Natural killer cell treated with Interleukin-12 subunit alpha and Interleukin-12 subunit beta and Interleukin-15 and Interleukin-18, amount 100 ng/mL, for 72 hours (primary cell): ENCODE measurements at regions not wholly inside any gene's neighbourhood (a gene's known extent, or its start where the extent isn't known, plus 50 kb on each side); places are given as distances from the start of the nearest gene placed in this dataset.

Experiments
- ATAC-seq, 2 donors: fragments of 150-1000 bp; cut with Tn5 transposase in 1 of 2; sonication (Bioruptor Pico), chemical (Tn5 transposase) in 1 of 2; 2 replicates each; pipeline ENCODE4 v1.10.0; 2021
- DNase-seq: peaks from one replicate; pipeline ENCODE4 v3.0.0; 2022; ENCODE audit warnings: low spot score
- H3K27ac Mint-ChIP-seq, 2 donors: 1 replicate in 1 of 2; 2 replicates in 1 of 2; pipeline ENCODE4 v1.8.0; 2022; ENCODE audit warnings: mixed read lengths in 2 of 2, mild to moderate bottlenecking in 1 of 2, moderate library complexity in 1 of 2
- H3K27me3 Mint-ChIP-seq, 2 donors: 1 replicate in 1 of 2; 2 replicates in 1 of 2; pipeline ENCODE4 v1.8.0; 2022; ENCODE audit warnings: mixed read lengths in 2 of 2
- H3K36me3 Mint-ChIP-seq: one replicate; pipeline ENCODE4 v1.8.0; 2022; ENCODE audit warnings: mixed read lengths
- H3K4me1 Mint-ChIP-seq, 2 donors: 1 replicate in 1 of 2; 2 replicates in 1 of 2; pipeline ENCODE4 v1.8.0; 2022; ENCODE audit warnings: low read depth in 2 of 2, mixed read lengths in 2 of 2, mild to moderate bottlenecking in 1 of 2
- H3K4me3 Mint-ChIP-seq: one replicate; pipeline ENCODE4 v1.8.0; 2022; ENCODE audit warnings: mixed read lengths
- H3K9me3 Mint-ChIP-seq: 2 replicates; pipeline ENCODE4 v1.8.0; 2022; ENCODE audit warnings: mixed read lengths

- Mint-ChIP-seq H3K4me1 (no peaks in the 10 kb centered on the region), H3K4me3 (no peak overlapping the region), H3K36me3 (no peaks in the 10 kb centered on the region), H3K27me3 (peaks cover 0 to 2% of the 10 kb centered on the region in 2 donors), H3K9me3 (no peaks in the 10 kb centered on the region), H3K27ac (no peak overlapping the region)
- DNase-seq (no peak), ATAC-seq (no peak)
Observed at GRCh38 chr1:70667494-70668170, 256.6 kb downstream of the CTH start.

- no peaks in the 10 kb centered on the region for H3K9me3 Mint-ChIP-seq
- no peak for DNase-seq
- peaks cover 0 to 12% of the 10 kb centered on the region in 2 donors for H3K27me3 Mint-ChIP-seq
- no peak for ATAC-seq
- no peaks in the 10 kb centered on the region for H3K36me3 Mint-ChIP-seq
- no peak overlapping the region for H3K4me3 Mint-ChIP-seq
- H3K27ac Mint-ChIP-seq = no peak overlapping the region
- H3K4me1 Mint-ChIP-seq = peaks cover 5 to 7% of the 10 kb centered on the region in 2 donors
Observed at GRCh38 chr1:70671006-70671405, 259.9 kb downstream of the CTH start.

- H3K9me3 Mint-ChIP-seq = no peaks in the 10 kb centered on the region
- H3K36me3 Mint-ChIP-seq = no peaks in the 10 kb centered on the region
- ATAC-seq (no peak), DNase-seq (no peak)
- no peak overlapping the region for H3K4me3 Mint-ChIP-seq
- no peak overlapping the region for H3K27ac Mint-ChIP-seq
- H3K27me3 Mint-ChIP-seq = peaks cover 0 to 12% of the 10 kb centered on the region in 2 donors
- H3K4me1 Mint-ChIP-seq = peaks cover 6 to 10% of the 10 kb centered on the region in 2 donors
Observed at GRCh38 chr1:70672442-70672888, 261.4 kb downstream of the CTH start.

GRCh38 chr1:70674941-70675685 lies 264.0 kb downstream of the CTH start:
- DNase-seq (no peak), ATAC-seq (peak in 1 of 2 donors; percentile 48)
- H3K4me3 Mint-ChIP-seq = no peak overlapping the region
- H3K27ac Mint-ChIP-seq = peak overlapping the region in 1 of 2 donors; percentile 10
- peaks cover 6 to 10% of the 10 kb centered on the region in 2 donors for H3K4me1 Mint-ChIP-seq
- H3K36me3 Mint-ChIP-seq = no peaks in the 10 kb centered on the region
- H3K27me3 Mint-ChIP-seq = peaks cover 0 to 15% of the 10 kb centered on the region in 2 donors
- H3K9me3 Mint-ChIP-seq = no peaks in the 10 kb centered on the region

GRCh38 chr1:70675737-70676156 lies 264.7 kb downstream of the CTH start:
- Mint-ChIP-seq H3K4me1 (peaks cover 6 to 10% of the 10 kb centered on the region in 2 donors), H3K27ac (peak overlapping the region in 1 of 2 donors; percentile 10), H3K4me3 (no peak overlapping the region), H3K9me3 (no peaks in the 10 kb centered on the region), H3K36me3 (no peaks in the 10 kb centered on the region), H3K27me3 (peaks cover 0 to 15% of the 10 kb centered on the region in 2 donors)
- ATAC-seq (peak; percentile 71 to 76), DNase-seq (no peak)

- peak; percentile 90 to 94 for ATAC-seq
- peaks cover 7 to 10% of the 10 kb centered on the region in 2 donors for H3K4me1 Mint-ChIP-seq
- DNase-seq = peak; percentile 77
Observed at GRCh38 chr1:70685300-70686286, 274.5 kb downstream of the CTH start.

GRCh38 chr1:70688580-70688979 lies 277.5 kb downstream of the CTH start:
- H3K9me3 Mint-ChIP-seq = no peaks in the 10 kb centered on the region
- DNase-seq (no peak), ATAC-seq (no peak)
- H3K36me3 Mint-ChIP-seq = no peaks in the 10 kb centered on the region
- peaks cover 7 to 10% of the 10 kb centered on the region in 2 donors for H3K4me1 Mint-ChIP-seq
- H3K4me3 Mint-ChIP-seq = no peak overlapping the region
- no peak overlapping the region for H3K27ac Mint-ChIP-seq
- H3K27me3 Mint-ChIP-seq = peaks cover 23 to 27% of the 10 kb centered on the region in 2 donors

More at GRCh38 chr1:70685300-70686286, 274.5 kb downstream of the CTH start:
- H3K9me3 Mint-ChIP-seq = no peaks in the 10 kb centered on the region
- no peaks in the 10 kb centered on the region for H3K36me3 Mint-ChIP-seq
- H3K4me3 Mint-ChIP-seq = no peak overlapping the region
- peak overlapping the region in 1 of 2 donors; percentile 59 for H3K27ac Mint-ChIP-seq
- peaks cover 21 to 25% of the 10 kb centered on the region in 2 donors for H3K27me3 Mint-ChIP-seq

GRCh38 chr1:70706381-70707037 lies 295.4 kb downstream of the CTH start:
- peaks cover 4% of the 10 kb centered on the region for H3K9me3 Mint-ChIP-seq
- H3K4me1 Mint-ChIP-seq = no peaks in the 10 kb centered on the region
- peaks cover 8 to 25% of the 10 kb centered on the region in 2 donors for H3K27me3 Mint-ChIP-seq
- no peak overlapping the region for H3K27ac Mint-ChIP-seq
- no peak overlapping the region for H3K4me3 Mint-ChIP-seq
- no peaks in the 10 kb centered on the region for H3K36me3 Mint-ChIP-seq
- DNase-seq (no peak), ATAC-seq (no peak)

- peaks cover 4% of the 10 kb centered on the region for H3K9me3 Mint-ChIP-seq
- DNase-seq (no peak), ATAC-seq (no peak)
- H3K36me3 Mint-ChIP-seq = no peaks in the 10 kb centered on the region
- H3K27me3 Mint-ChIP-seq = peaks cover 8 to 26% of the 10 kb centered on the region in 2 donors
- no peaks in the 10 kb centered on the region for H3K4me1 Mint-ChIP-seq
- no peak overlapping the region for H3K27ac Mint-ChIP-seq
- H3K4me3 Mint-ChIP-seq = no peak overlapping the region
Observed at GRCh38 chr1:70707214-70707613, 296.1 kb downstream of the CTH start.

GRCh38 chr1:70714149-70714548 lies 303.1 kb downstream of the CTH start:
- peaks cover 0 to 15% of the 10 kb centered on the region in 2 donors for H3K27me3 Mint-ChIP-seq
- H3K9me3 Mint-ChIP-seq = peaks cover 4% of the 10 kb centered on the region
- no peak overlapping the region for H3K27ac Mint-ChIP-seq
- ATAC-seq (no peak), DNase-seq (no peak)
- H3K4me3 Mint-ChIP-seq = no peak overlapping the region
- no peaks in the 10 kb centered on the region for H3K36me3 Mint-ChIP-seq
- no peaks in the 10 kb centered on the region for H3K4me1 Mint-ChIP-seq

GRCh38 chr1:70717211-70717610 lies 306.1 kb downstream of the CTH start:
- H3K9me3 Mint-ChIP-seq = no peaks in the 10 kb centered on the region
- no peaks in the 10 kb centered on the region for H3K4me1 Mint-ChIP-seq
- ATAC-seq = no peak
- no peak for DNase-seq
- peaks cover 7 to 19% of the 10 kb centered on the region in 2 donors for H3K27me3 Mint-ChIP-seq
- H3K4me3 Mint-ChIP-seq = no peak overlapping the region
- H3K36me3 Mint-ChIP-seq = no peaks in the 10 kb centered on the region
- no peak overlapping the region for H3K27ac Mint-ChIP-seq

- H3K27ac Mint-ChIP-seq = no peak overlapping the region
Observed at GRCh38 chr1:70717656-70718055, 306.6 kb downstream of the CTH start.

GRCh38 chr1:70718086-70718630 lies 307.1 kb downstream of the CTH start:
- Mint-ChIP-seq H3K27ac (no peak overlapping the region), H3K9me3 (no peaks in the 10 kb centered on the region), H3K4me3 (no peak overlapping the region), H3K27me3 (peaks cover 7 to 19% of the 10 kb centered on the region in 2 donors), H3K36me3 (no peaks in the 10 kb centered on the region), H3K4me1 (no peaks in the 10 kb centered on the region)
- DNase-seq = no peak
- no peak for ATAC-seq

More at GRCh38 chr1:70717656-70718055, 306.6 kb downstream of the CTH start:
- H3K27me3 Mint-ChIP-seq = peaks cover 7 to 19% of the 10 kb centered on the region in 2 donors
- H3K9me3 Mint-ChIP-seq = no peaks in the 10 kb centered on the region
- no peaks in the 10 kb centered on the region for H3K36me3 Mint-ChIP-seq
- DNase-seq (no peak), ATAC-seq (no peak)
- H3K4me1 Mint-ChIP-seq = no peaks in the 10 kb centered on the region
- no peak overlapping the region for H3K4me3 Mint-ChIP-seq
